Skin epidermis (tissue), 12 donors: ENCODE measurements at regions not wholly inside any gene's neighbourhood (a gene's known extent, or its start where the extent isn't known, plus 50 kb on each side); places are given as distances from the start of the nearest gene placed in this dataset.

ENCODE experiments used
- H3K27ac ChIP-seq, 21 experiments: fragments of 200-600 bp; sonication (generic) in 11 of 21; one replicate each; pipeline ENCODE4 v1.5.0; 2020; ENCODE audit warnings: mild to moderate bottlenecking in 3 of 21, inconsistent platforms in 2 of 21, moderate library complexity in 2 of 21
- H3K4me3 ChIP-seq, 7 experiments: fragments of 200-600 bp; sonication (generic) in 2 of 7; one replicate each; pipeline ENCODE4 v1.5.0; 2020; ENCODE audit warnings: inconsistent platforms in 2 of 7, mild to moderate bottlenecking in 2 of 7, moderate library complexity in 1 of 7

DNA sequence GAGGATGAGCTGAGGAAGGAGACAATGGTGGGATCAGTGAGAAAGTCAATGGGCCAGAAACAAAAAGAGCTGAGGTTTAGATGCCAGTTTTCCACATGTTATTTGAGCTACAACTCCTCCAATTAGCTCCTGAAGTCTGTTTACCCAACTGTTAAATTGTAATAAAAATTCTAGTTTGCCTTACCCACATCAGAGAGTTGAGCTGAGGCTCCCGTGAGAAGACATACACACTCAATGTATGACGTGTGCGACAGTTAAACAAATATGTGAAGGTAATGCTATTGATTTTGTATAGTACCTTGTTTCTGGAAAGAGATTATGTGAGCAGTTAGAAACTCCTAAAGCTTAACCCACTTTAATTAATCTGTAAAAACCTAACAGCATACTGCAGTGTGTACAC lies 318.1 kb upstream of the GRM7 start:
- Histone ChIP-seq H3K4me3 (no peak overlapping the region), H3K27ac (no peak overlapping the region)

DNA sequence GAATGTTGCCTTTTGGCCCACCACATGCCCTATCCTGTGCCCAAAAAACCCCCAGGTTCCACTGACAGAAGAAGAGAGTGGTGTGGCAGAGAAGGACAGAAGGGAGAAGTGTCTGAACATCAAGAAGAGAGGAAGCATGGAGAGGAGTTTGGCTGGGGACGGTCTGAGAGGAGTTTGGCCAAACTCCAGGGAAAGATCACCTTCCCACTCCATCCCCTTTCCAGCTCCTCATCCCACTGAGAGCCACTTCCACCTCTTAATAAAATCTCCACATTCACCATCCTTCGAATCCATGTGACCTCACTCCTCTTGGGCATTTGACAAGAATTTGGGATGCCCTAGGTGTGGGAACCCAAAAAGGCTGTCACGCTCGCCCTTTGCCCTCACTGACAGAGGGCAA lies 311.6 kb upstream of the GRM7 start:
- H3K4me3 ChIP-seq = no peak overlapping the region
- no peak overlapping the region for H3K27ac ChIP-seq

DNA sequence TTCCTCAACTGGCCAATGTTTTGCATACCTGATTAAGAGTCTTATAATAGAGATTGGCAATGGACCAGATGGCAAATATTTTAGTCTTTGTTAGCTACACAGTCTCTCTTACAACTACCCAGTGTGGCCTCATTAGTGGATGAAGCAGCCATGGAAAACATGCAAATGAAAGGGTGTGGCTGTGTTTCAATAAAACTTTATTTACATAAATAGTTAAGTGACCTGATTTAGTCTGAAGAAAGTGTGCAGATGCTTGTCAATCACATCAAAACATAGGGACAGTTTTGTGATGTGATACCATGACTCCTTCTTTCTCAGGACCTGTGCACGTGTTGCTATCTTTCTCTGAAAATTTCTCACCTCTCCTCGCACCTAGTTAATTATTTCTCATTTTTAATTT lies 309.8 kb upstream of the GRM7 start:
- Histone ChIP-seq H3K4me3 (no peak overlapping the region), H3K27ac (no peak overlapping the region)

DNA sequence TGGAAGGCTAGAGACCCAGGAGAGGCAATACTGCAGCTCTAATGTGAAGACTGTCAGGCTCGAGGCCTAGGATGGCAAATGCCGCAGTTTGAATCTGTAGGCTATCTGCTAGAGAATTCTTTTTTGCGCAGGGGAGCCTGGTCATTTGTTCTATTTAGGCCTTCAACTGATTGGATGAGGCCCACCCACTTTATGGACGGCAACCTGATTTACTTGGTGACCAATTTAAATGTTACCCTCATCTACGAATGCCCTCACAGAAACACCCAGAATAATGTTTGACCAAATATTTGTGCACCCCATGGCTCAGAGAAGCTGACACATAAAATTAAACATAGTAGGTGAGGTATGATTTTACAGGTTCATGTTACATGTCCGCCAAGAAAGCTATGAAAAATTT lies 300.7 kb upstream of the GRM7 start:
- no peak overlapping the region for H3K4me3 ChIP-seq
- H3K27ac ChIP-seq = no peak overlapping the region

DNA sequence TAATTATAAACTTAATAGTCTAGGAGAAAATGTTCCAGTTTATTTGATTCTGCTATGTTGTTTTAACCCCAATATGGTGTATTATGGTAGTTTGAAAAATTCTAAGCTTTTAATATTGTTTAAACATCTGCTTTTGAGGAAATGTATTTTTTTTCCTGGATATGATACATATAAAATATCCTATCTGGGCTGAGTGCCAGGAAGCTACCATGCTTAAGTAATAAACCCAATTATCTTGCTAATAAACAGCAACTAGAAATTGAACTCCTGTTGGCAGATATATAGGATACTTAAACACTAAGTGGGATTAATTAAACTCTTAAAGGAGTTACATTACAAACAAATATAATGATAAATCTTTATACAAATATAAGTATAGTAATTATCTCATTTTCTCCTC lies 293.7 kb upstream of the GRM7 start:
- no peak overlapping the region for H3K4me3 ChIP-seq
- no peak overlapping the region for H3K27ac ChIP-seq

DNA sequence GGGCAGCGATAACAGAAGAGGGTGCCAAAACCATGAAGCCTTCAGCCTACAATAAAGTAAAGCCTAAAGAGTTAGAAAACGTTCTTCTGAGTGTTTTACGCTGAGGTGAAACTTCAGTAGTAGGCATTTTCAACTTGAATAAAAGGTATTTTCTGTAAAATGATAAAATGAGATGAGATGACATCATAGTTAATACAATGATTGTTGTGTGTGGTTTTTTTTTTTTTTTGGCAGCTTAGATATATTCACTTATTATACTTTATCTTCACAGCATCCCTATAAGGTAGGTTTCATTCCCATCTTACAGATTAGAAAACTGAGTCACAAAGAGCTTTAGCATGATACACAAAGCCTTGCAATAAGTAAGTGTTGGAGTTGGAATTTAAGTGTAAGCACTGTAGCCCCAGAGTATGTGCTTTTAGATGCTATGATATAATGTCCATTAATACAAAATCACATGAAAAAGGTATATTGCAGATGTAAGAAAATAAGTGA lies 291.9 kb upstream of the GRM7 start:
- Histone ChIP-seq H3K4me3 (no peak overlapping the region), H3K27ac (no peak overlapping the region)

DNA sequence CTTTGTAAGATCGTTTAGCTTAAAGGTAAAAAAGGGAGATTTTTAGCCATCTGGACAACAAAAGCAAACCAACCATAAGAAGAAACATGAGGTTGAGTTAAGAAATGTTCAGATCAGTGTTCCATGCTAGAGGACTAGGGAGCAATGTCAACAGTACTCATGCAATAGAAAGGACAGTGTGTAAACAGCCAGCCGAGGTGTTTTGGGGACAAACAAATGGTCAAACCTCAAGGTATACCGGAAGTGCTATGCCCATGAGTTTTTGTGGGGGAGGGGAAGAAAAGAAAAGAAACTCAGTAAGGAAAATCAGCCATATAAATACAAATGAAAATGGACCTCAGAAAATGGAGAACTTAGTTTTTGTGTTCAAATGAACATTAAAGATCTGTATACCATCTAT lies 289.5 kb upstream of the GRM7 start:
- no peak overlapping the region for H3K4me3 ChIP-seq

DNA sequence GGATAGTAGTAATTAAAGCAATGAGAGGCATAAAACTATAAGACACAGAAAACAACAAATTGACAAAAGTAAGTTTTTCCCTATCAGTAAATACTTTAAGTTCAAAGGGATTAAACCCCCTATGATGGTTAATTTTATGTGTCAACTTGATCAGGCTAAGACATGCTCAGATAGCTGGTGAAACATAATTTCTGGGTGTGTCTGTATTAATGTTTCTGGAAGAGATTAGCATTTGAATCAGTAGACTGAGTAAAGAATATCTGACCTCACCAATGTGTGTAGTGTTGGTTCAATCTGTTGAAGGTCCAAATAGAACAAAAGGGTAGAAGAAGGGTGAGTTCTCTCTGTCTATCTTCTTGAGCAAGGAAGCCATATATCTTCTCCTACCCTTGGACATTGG lies 283.3 kb upstream of the GRM7 start:
- Histone ChIP-seq H3K4me3 (no peak overlapping the region), H3K27ac (no peak overlapping the region)

More for the DNA sequence above, 289.5 kb upstream of the GRM7 start:
- H3K27ac ChIP-seq = no peak overlapping the region

DNA sequence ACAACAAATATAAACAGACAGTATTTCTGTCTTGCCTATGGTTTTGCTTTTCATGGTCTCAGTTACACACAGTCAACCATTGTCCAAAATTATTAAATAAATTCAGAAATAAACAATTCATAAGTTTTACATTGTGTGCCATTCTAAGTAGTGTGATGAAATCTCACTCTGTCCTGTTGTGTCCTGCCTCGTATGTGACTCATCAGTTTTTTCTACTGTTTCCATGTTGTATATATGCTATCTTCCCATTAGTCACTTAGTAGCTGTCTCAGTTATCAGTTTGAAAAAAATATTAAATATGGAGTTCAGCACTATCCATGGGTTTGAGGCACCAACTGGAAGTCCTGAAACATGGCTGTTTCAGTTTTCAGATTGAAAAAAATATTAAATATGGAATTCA lies 282.4 kb upstream of the GRM7 start:
- no peak overlapping the region for H3K4me3 ChIP-seq
- no peak overlapping the region for H3K27ac ChIP-seq

DNA sequence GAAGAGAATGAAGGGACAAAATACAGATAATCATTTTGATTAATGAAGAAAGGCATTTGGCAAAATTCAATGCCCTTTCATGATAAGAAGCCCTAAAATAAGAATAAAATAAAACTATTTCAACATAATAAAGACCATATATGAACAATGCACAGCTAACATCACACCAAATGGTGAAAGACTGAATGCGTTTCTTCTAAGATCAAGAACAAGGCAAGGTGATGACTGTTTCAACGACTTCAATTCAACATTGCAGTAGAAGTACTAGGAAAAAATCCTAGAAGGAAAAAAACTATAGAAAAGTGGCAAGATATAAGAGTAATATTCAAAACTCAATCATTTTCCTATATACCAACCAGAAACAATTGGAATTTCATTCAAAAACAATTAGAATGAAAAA lies 280.1 kb upstream of the GRM7 start:
- Histone ChIP-seq H3K4me3 (no peak overlapping the region), H3K27ac (no peak overlapping the region)

DNA sequence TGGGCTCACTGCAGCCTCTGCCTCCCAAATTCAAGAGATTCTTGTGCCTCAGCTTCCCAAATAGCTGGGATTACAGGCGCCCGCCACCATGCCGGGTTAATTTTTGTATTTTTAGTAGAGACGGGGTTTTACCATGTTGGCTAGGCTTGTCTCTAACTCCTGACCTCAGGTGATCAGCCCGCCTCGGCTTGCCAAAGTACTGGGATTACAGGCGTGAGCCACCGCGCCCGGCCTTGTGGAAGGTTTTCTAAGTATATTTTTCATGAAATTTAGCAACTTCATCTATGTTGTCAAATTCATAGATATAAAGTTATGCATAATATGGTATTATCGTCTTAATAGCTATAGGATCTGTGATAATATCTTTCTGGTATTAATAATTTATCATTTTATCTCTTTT lies 275.6 kb upstream of the GRM7 start:
- Histone ChIP-seq H3K27ac (no peak overlapping the region), H3K4me3 (no peak overlapping the region)

DNA sequence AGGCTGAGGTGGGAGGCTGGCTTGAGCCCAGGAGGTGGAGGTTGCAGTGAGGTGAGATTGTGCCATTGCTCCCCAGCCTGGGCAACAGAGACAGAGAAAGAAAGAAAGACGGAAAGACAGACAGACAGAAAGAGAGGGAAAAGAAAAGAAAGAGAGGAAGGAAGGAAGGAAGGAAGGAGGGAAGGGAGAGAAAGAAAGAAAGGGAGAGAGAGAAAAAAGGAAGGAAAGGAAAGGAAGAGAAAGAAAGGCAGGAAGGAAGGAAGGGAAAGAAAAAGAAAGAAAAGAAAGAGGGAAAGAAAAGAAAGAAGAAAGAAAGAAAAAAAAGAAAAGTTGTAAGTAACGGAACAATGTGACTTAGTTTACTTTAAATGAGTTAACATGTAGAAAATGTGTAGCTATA lies 260.7 kb upstream of the GRM7 start:
- no peak overlapping the region for H3K4me3 ChIP-seq

DNA sequence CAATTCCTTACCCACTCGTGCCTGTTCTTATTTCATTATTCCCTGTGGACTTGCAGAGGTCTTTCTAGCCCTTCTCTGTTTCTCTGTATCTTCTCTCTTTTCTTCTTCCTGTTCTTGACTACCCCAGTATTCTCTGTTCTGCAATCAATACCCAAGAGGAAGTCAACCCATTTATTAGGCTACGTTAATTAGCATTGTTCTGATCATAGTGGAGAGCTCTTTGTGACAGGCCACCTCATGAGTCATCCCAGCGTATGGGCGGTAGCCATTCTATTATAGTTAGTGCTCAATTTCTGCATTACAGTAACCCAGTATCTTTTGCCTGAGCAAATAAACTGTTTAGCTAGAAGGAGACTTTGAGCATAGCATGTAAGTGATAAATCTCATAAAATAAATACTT lies 259.5 kb upstream of the GRM7 start:
- Histone ChIP-seq H3K27ac (no peak overlapping the region), H3K4me3 (no peak overlapping the region)

More for the DNA sequence above, 260.7 kb upstream of the GRM7 start:
- no peak overlapping the region for H3K27ac ChIP-seq

DNA sequence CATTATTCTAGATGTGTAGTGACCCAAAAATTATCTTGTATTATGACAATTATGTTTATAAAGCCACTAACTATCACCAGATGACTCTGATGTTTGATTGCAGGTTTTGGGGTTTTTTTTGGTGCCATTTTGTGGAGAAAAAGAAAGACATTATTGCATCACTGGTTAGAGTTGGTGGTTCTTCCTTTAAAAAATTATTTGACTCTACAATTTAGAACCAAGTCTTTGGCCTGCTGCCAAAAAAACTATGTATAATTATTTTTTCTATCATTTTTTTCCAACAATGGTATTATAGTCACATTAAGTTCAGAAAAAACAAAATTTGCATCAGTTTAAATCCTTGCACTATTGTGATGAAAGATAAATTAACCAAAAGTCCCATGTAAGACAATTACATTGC lies 258.6 kb upstream of the GRM7 start:
- H3K4me3 ChIP-seq = no peak overlapping the region
- no peak overlapping the region for H3K27ac ChIP-seq

DNA sequence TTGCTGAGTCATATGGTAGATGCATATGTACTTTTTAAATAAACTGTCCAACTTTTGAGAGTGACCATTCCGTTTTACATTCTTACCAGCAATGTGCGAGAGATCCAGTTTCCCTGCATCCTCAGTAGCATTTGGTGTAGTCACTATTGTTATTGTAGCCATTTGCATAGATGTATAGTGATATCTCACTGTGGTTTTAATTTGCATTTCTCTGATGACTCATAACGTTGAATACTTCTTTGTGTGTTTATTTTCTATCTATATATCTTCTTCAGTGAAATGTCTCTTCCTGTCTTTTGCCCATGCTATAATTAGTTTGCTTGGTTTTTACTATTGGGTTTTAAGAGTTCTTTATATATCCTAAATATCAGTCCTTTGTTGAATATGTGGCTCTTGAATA lies 255.7 kb upstream of the GRM7 start:
- Histone ChIP-seq H3K27ac (no peak overlapping the region), H3K4me3 (no peak overlapping the region)

DNA sequence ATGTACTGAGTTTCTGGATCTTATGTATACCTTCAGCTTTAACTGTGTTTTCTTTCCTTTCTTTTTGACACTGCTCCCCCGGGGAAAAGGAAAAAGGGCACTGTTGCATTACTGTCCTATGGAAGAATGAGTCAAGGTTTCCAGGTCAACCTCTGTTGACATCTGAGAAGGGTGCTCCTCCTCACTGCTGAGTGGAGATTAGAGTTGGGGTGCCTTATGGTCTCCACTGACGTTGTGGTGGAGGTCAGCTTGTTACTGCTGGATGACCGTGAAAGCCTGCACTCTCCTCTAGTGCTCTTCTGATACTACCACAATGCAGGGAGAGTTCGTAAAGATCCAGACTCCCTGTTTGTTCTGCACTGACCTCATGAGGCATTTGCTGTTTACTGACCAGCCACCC lies 252.1 kb upstream of the GRM7 start:
- no peak overlapping the region for H3K4me3 ChIP-seq
- no peak overlapping the region for H3K27ac ChIP-seq

DNA sequence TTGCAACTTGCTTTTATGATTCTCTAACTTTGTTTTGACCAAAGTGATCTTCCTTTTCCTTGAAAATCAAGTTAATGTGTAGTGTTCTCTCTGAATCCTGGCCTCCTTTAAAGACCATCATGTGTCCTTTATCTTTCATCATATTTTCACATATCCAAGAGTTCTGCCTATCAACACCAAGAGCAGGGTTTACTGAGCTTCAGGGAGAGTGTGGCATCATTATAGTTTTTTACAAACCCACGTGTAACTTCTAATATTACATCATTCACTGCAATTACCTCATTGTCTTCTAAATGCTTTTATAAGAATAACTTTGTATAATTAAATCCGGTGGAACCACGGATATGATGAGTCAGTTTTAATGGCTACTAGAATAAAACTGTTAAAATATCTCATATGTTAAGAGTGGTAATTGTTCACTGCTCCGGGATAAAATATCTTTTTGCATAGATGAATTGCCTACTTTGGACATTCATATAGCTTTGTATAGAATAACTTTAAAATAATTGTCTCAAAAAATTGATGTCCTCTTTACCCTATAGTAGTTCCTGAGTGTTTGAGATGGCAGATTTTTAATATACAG lies 248.8 kb upstream of the GRM7 start:
- Histone ChIP-seq H3K27ac (no peak overlapping the region), H3K4me3 (no peak overlapping the region)

DNA sequence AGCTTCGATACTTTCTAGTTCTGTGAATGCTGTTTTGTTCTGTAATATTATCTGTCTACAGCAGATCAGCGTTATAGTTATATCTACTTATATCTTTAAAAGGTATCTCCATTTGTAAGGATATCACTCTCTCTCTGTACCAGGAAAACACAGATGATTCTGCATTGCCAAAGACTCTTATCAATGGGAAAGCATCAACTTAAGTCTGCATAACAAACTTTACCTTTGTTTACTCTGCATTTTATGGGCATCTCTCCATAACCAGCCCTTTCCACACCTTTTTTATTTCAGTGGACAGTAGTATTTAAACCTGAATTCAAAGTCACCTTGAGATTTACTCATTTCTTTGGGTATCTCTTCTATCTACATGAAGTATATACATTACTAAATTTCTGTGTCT lies 238.7 kb upstream of the GRM7 start:
- H3K27ac ChIP-seq = no peak overlapping the region
- H3K4me3 ChIP-seq = no peak overlapping the region

DNA sequence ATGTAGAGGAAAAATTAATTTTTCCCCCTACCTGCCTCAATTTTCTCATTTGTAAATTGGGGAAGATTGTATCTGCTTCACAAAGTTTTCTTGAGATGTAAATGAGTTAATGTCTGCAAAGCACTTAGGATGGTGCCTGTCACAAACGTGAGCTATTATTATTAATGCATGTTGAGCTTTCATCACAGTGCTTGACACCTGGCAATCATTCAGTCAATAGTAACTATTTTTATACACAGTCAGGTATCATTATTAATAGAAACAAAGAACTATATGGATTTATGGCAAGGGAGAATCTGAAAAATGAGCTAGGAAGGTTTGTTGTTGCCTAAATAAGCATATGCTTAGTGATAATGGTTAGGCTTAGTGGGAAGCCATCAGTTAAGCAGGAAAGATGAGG lies 238.2 kb upstream of the GRM7 start:
- Histone ChIP-seq H3K27ac (no peak overlapping the region), H3K4me3 (no peak overlapping the region)

DNA sequence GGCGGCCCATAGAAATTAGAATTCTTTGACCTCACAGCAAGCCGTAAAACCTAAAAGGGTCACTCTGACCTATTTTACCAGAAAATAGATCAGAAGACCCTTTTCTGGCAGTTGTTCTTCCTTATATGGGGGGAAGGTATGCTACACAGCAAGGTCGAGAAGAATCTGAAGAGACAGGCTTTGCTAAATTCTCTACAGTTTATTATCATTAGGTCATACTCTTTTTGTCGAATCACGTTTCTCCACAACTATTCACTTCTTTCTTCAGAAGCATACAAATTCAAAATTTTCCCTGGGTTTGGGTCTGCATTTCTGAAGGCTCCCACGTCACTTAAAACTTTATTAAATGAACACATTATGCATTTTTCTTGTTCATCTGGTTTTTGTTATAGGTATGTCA lies 229.5 kb upstream of the GRM7 start:
- no peak overlapping the region for H3K4me3 ChIP-seq
- H3K27ac ChIP-seq = no peak overlapping the region

DNA sequence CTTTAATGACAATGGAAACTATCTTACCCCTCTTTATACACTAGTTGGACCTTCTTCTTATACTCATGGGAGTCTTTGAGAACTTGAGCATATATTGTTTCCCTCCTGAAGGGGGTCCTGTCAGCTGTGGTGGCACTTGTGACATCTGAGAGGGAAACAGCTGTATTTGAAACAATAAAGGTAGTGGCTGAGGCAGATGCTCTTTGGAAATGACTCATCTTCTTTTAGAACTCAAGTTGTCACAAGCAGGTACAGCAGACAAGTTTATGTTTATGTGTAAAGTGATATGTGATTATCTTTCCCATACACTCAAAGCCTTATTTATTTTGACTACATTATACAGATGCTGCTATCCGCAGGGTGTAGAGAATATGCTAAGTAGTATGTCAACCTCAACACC lies 220.0 kb upstream of the GRM7 start:
- Histone ChIP-seq H3K4me3 (no peak overlapping the region), H3K27ac (no peak overlapping the region)

DNA sequence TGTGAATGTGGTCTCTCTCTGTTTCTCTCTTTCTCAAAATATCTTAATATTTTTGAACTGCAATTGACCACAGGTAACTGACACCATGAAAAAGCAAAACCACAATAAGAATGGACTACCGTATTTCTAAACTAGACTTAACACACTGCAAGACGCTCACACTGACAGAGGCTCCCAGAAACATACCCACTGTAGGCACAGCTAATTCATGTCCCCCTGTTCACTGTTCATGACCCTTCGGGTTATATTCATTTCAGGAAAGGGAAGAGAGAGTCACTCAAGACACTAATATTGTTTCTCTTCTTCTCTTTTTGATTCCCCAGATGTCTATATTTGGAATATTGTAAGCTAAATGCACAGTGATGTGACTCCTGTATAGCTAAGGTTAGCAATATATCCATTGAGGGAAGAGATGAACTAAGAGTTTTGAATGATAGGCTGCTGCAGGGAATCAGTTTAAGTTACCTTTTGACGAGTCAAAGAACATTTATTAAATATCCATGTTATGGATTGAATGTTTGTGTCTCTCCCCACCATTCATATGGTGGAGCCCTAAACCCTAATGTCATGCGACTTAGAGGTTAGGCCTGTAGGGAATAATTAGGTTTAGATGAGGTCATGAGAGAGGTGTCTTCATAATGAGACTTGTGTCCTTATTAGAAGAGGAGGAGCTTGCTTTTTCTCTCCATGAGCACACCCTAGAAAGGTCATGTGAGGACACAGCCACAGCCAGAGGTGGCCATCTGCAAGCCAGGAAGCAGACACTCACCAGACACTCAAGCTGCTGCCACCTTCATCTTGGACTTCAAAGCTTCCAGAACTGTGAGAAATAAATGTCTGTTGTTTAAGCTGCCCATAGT lies 216.6 kb upstream of the GRM7 start:
- H3K27ac ChIP-seq = no peak overlapping the region
- no peak overlapping the region for H3K4me3 ChIP-seq
